ENCODE measurements at regions not wholly inside any gene's neighbourhood (a gene's known extent, or its start where the extent isn't known, plus 50 kb on each side); places are given as distances from the start of the nearest gene placed in this dataset.

DNA sequence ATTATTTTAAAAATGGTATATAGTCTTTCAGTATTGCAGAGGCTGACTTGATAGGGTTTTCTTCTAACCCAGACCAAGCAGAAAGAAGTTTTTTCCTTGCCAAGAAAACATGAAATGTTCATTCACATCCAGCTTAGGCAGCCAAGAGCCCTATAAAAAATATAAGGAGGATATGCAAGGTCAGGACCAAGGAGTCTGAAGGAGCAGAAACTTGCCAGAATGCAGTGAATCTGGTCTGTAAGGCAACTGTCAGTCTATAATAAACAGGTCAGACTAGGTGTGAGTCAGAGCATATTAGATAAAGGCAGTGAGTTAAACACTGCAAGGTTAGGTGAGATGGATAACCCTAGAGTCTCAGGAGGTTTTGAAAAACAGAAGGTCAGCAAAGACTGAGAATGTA lies 645.5 kb downstream of the C12orf50 start:
- H3K9me3 Mint-ChIP-seq, result peaks cover 3 to 4% of the 10 kb centered on the region in 2 experiments; a peak in 2 of 5 replicates
- H3K27ac Mint-ChIP-seq, result peak overlapping the region in 1 of 3 experiments; percentile 46; a peak in 1 of 7 replicates
- Histone ChIP-seq H3K9me3 (ENCODE audit: control insufficient read depth, low read depth, low read length) (no peaks in the 10 kb centered on the region), H2BK15ac (ENCODE audit: low read depth, low read length) (no peak overlapping the region), H2BK20ac (ENCODE audit: low read depth, low read length, poor library complexity, severe bottlenecking) (no peak overlapping the region), H3K79me2 (ENCODE audit: insufficient read depth, low read length) (no peaks in the 10 kb centered on the region), H3K14ac (ENCODE audit: insufficient read depth, low read length) (no peak overlapping the region), H3K4me2 (ENCODE audit: insufficient read depth, insufficient read length, low read length) (no peak overlapping the region), H2AK5ac (ENCODE audit: insufficient read length, low read length) (no peak overlapping the region), H4K20me1 (ENCODE audit: control insufficient read depth, insufficient read depth, insufficient read length) (no peaks in the 10 kb centered on the region), H4K91ac (ENCODE audit: insufficient read length, low read depth, low read length) (no peak overlapping the region), H3K27me3 (ENCODE audit: insufficient read depth, low read length) (no peaks in the 10 kb centered on the region), H3K79me1 (ENCODE audit: insufficient read depth, low read depth, low read length, poor library complexity, severe bottlenecking) (no peaks in the 10 kb centered on the region), H3K56ac (ENCODE audit: insufficient read length, low read depth, low read length) (no peak overlapping the region), H3K4me1 (ENCODE audit: insufficient read depth, low read length) (peaks cover 4% of the 10 kb centered on the region; the same call in 1 of the 2 replicates), H2AFZ (ENCODE audit: low read length) (no peak overlapping the region), H3T11ph (ENCODE audit: low read length) (no peak overlapping the region), H2BK120ac (ENCODE audit: low read depth, low read length, poor library complexity, severe bottlenecking) (no peak overlapping the region), H4K5ac (ENCODE audit: insufficient read length, low read depth, low read length) (no peak overlapping the region), H3K23me2 (ENCODE audit: insufficient read length, low read depth, low read length, poor library complexity, severe bottlenecking) (no peaks in the 10 kb centered on the region), H3K9ac (ENCODE audit: extremely low read depth, insufficient read length, low read length) (no peak overlapping the region), H3K4ac (ENCODE audit: low read depth, low read length) (no peak overlapping the region), H3K18ac (ENCODE audit: insufficient read length, low read depth, low read length) (no peak overlapping the region), H2BK12ac (ENCODE audit: insufficient read length, low read depth, low read length) (no peak overlapping the region), H3K27ac (ENCODE audit: insufficient read length, low read depth, low read length) (no peak overlapping the region), H4K8ac (replicated peaks; ENCODE audit: insufficient read length, low read depth, low read length) (no peak overlapping the region), H3K23ac (ENCODE audit: insufficient read length, low read depth, low read length) (no peak overlapping the region), H2BK5ac (ENCODE audit: insufficient read length, low read length) (no peak overlapping the region)
- peaks cover 6 to 10% of the 10 kb centered on the region in 2 experiments for H3K4me1 Mint-ChIP-seq
- H3K4me3 Mint-ChIP-seq, result no peak overlapping the region
- no peaks in the 10 kb centered on the region for H3K27me3 Mint-ChIP-seq (ENCODE audit: low read depth)
- no peak for DNase-seq
- peaks cover 0 to 4% (median 0%) of the 10 kb centered on the region in 3 experiments; a peak in 1 of 7 replicates for H3K36me3 Mint-ChIP-seq (ENCODE audit: insufficient read depth in 1 of 3, low read depth in 3 of 3)
- TF ChIP-seq CTCF (conservative IDR thresholded peaks at IDR 0.05), result no peak
